ENCODE measurements at regions not wholly inside any gene's neighbourhood (a gene's known extent, or its start where the extent isn't known, plus 50 kb on each side); places are given as distances from the start of the nearest gene placed in this dataset.

GRCh38 chr1:82919837-82920236 is 1079.1 kb downstream of the TTLL7 start:
- no peaks in the 10 kb centered on the region for H3K27me3 ChIP-seq
- no peaks in the 10 kb centered on the region for H3K36me3 ChIP-seq
- no peak overlapping the region for H3K4me3 ChIP-seq
- TF ChIP-seq, protein P1, sequence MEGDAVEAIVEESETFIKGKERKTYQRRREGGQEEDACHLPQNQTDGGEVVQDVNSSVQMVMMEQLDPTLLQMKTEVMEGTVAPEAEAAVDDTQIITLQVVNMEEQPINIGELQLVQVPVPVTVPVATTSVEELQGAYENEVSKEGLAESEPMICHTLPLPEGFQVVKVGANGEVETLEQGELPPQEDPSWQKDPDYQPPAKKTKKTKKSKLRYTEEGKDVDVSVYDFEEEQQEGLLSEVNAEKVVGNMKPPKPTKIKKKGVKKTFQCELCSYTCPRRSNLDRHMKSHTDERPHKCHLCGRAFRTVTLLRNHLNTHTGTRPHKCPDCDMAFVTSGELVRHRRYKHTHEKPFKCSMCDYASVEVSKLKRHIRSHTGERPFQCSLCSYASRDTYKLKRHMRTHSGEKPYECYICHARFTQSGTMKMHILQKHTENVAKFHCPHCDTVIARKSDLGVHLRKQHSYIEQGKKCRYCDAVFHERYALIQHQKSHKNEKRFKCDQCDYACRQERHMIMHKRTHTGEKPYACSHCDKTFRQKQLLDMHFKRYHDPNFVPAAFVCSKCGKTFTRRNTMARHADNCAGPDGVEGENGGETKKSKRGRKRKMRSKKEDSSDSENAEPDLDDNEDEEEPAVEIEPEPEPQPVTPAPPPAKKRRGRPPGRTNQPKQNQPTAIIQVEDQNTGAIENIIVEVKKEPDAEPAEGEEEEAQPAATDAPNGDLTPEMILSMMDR (IDR thresholded peaks at IDR 0.05): no peak
- no peak for TF ChIP-seq POLR2A (IDR thresholded peaks at IDR 0.05)
- intact Hi-C loops (cut with DNase I; ENCODE audit: low total_unique reads): no loop called here
- no peaks in the 10 kb centered on the region for H3K9me3 ChIP-seq
- no peaks in the 10 kb centered on the region for H3K4me1 ChIP-seq
- DNase-seq: no peak
- H3K27ac ChIP-seq: no peak overlapping the region

GRCh38 chr1:82907313-82907712 is 1091.6 kb downstream of the TTLL7 start:
- no peak overlapping the region for H3K4me3 ChIP-seq
- no peaks in the 10 kb centered on the region for H3K36me3 ChIP-seq
- H3K4me1 ChIP-seq: no peaks in the 10 kb centered on the region
- no peaks in the 10 kb centered on the region for H3K27me3 ChIP-seq
- intact Hi-C loops (cut with DNase I; ENCODE audit: low total_unique reads): no loop called here
- no peak for TF ChIP-seq POLR2A (IDR thresholded peaks at IDR 0.05)
- TF ChIP-seq, protein P1 (IDR thresholded peaks at IDR 0.05): no peak
- no peak for DNase-seq
- no peaks in the 10 kb centered on the region for H3K9me3 ChIP-seq
- H3K27ac ChIP-seq: no peak overlapping the region

- Histone ChIP-seq H3K27ac (no peak overlapping the region), H3K4me3 (no peak overlapping the region), H3K4me1 (no peaks in the 10 kb centered on the region), H3K36me3 (peaks cover 0 to 2% of the 10 kb centered on the region in 2 donors), H3K27me3 (no peaks in the 10 kb centered on the region), H3K9me3 (no peaks in the 10 kb centered on the region)
- TF ChIP-seq, protein P1 (IDR thresholded peaks at IDR 0.05): no peak
- no peak for DNase-seq
- intact Hi-C loops (cut with DNase I; ENCODE audit: low total_unique reads): no loop called here
Measured at GRCh38 chr1:82903626-82904025, 1095.3 kb downstream of the TTLL7 start.

GRCh38 chr1:82901561-82901960 is 1097.4 kb downstream of the TTLL7 start:
- TF ChIP-seq, protein P1 (IDR thresholded peaks at IDR 0.05): no peak
- no peak for TF ChIP-seq POLR2A (IDR thresholded peaks at IDR 0.05)
- intact Hi-C loops (cut with DNase I; ENCODE audit: low total_unique reads): no loop called here
- Histone ChIP-seq H3K9me3 (no peaks in the 10 kb centered on the region), H3K36me3 (peaks cover 0 to 2% of the 10 kb centered on the region in 2 donors), H3K4me1 (no peaks in the 10 kb centered on the region), H3K4me3 (no peak overlapping the region), H3K27me3 (no peaks in the 10 kb centered on the region), H3K27ac (no peak overlapping the region)
- DNase-seq: no peak

GRCh38 chr1:82901118-82901517 is 1097.8 kb downstream of the TTLL7 start:
- H3K4me1 ChIP-seq: no peaks in the 10 kb centered on the region
- H3K4me3 ChIP-seq: no peak overlapping the region
- intact Hi-C loops (cut with DNase I; ENCODE audit: low total_unique reads): no loop called here
- no peaks in the 10 kb centered on the region for H3K27me3 ChIP-seq
- no peak overlapping the region for H3K27ac ChIP-seq
- H3K36me3 ChIP-seq: peaks cover 0 to 2% of the 10 kb centered on the region in 2 donors
- TF ChIP-seq, protein P1 (IDR thresholded peaks at IDR 0.05): no peak
- TF ChIP-seq POLR2A (IDR thresholded peaks at IDR 0.05): no peak
- H3K9me3 ChIP-seq: no peaks in the 10 kb centered on the region
- no peak for DNase-seq

Data from uterus (tissue), 3 donors.